SJCRH30 (cell line): ENCODE measurements at regions not wholly inside any gene's neighbourhood (a gene's known extent, or its start where the extent isn't known, plus 50 kb on each side); places are given as distances from the start of the nearest gene placed in this dataset.

Experiments
- DNase-seq, 2 experiments: peaks; one replicate each; pipeline ENCODE4 v3.0.0-alpha.2; 2015 to 2020
- H3K27ac ChIP-seq: fragments of 250-450 bp; sonication (Bioruptor Pico); 2 replicates; pipeline ENCODE4 v1.5.1; 2020; ENCODE audit warnings: mild to moderate bottlenecking, moderate library complexity
- H3K27me3 ChIP-seq: fragments of 250-450 bp; sonication (Bioruptor Pico); 2 replicates; pipeline ENCODE4 v1.5.1; 2020; ENCODE audit warnings: mild to moderate bottlenecking, moderate library complexity
- H3K36me3 ChIP-seq: fragments of 250-450 bp; sonication (Bioruptor Pico); 2 replicates; pipeline ENCODE4 v1.5.1; 2020; ENCODE audit warnings: mild to moderate bottlenecking, moderate library complexity
- H3K4me1 ChIP-seq: fragments of 250-450 bp; sonication (Bioruptor Pico); 2 replicates; pipeline ENCODE4 v1.5.1; 2020; ENCODE audit warnings: mild to moderate bottlenecking, moderate library complexity
- H3K4me3 ChIP-seq: fragments of 250-450 bp; sonication (Bioruptor Pico); 2 replicates; pipeline ENCODE4 v1.5.1; 2020; ENCODE audit warnings: mild to moderate bottlenecking, moderate library complexity
- H3K9me3 ChIP-seq: fragments of 250-450 bp; sonication (Bioruptor Pico); replicated peaks from 2 replicates; pipeline ENCODE4 v1.5.1; 2020; ENCODE audit warnings: mild to moderate bottlenecking, moderate library complexity

DNA sequence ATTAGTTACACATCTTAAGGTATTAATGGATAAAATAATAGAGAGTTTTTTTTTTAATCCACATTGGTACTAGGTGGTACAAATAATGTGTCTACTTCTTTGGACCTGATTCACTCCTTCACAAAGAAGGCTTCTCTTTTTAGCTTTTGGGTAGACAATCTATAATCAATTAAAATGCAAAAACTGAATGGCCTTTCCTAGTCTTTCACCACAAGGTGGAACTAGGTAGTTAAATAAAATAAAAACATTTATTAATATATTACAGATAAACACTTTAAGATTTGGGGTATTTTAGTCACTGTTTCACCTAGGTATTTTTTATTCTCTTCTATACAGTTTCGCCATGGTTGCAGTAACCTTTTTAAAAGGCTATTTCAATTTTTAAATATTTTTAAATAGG lies 68.3 kb upstream of the DST start:
- H3K27me3 ChIP-seq, result no peaks in the 10 kb centered on the region
- no peaks in the 10 kb centered on the region for H3K9me3 ChIP-seq
- peaks cover 29% of the 10 kb centered on the region for H3K4me1 ChIP-seq
- H3K36me3 ChIP-seq, result no peaks in the 10 kb centered on the region
- no peak overlapping the region for H3K4me3 ChIP-seq
- no peak for DNase-seq
- H3K27ac ChIP-seq, result no peak overlapping the region

DNA sequence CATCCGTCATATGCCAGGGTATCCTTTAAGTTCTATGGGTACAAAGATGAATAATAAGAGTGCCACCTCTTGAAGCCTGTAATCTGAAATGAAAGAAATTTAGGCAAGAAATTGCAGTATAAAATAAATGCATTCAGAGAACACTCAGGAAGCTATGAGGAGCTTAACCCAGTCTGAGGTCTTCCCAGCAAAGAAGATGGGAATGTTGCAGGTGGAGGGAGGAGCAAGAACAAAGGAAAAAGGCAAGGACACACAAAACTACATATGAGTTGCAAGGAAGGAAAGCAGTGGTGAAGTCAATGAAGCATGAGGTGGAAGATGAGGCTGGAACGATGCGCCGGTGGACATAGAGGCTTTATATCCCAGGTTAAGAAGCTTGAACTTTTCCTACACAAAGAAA lies 67.0 kb upstream of the DST start:
- Histone ChIP-seq H3K4me1 (peaks cover 17% of the 10 kb centered on the region), H3K27ac (no peak overlapping the region), H3K27me3 (no peaks in the 10 kb centered on the region), H3K36me3 (no peaks in the 10 kb centered on the region), H3K4me3 (no peak overlapping the region), H3K9me3 (no peaks in the 10 kb centered on the region)
- DNase-seq, result no peak

DNA sequence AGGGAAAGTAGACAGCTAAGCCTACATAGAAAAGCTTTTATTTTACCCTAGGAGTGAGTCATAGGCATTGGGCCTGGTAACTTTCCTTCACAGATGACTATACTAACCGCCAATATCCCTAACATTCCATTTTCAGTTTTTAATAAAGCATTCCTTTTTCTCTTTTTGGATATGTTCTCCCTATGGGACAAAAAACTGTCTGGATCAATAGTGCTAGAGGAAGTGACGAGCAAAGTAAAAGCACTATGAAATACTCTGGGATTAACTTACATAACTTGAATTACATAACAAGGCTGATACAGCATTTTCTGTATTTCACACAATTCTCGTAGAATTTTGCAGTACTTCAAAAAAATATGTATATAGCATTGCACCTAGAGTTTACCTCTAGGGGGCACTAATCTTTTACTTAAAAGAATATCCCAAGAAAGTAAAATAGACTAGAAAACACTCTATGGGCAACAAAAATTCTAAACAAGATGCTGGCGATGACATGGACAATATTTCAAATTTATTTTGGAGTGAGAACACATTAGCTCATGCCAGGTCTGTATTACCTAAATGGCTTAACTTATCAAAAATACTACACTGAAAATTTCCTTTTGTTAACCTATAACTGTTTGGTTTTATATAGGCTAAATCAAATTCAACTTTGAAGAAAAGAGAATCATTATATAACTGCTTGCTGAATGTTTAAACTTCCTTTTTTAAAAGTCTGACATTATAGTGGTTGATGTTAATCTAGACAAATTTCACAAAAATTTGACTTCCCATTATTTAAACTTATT lies 66.3 kb upstream of the DST start:
- DNase-seq, result peak in 1 of 2 experiments; percentile 57
- Histone ChIP-seq H3K27ac (no peak overlapping the region), H3K4me3 (no peak overlapping the region)

DNA sequence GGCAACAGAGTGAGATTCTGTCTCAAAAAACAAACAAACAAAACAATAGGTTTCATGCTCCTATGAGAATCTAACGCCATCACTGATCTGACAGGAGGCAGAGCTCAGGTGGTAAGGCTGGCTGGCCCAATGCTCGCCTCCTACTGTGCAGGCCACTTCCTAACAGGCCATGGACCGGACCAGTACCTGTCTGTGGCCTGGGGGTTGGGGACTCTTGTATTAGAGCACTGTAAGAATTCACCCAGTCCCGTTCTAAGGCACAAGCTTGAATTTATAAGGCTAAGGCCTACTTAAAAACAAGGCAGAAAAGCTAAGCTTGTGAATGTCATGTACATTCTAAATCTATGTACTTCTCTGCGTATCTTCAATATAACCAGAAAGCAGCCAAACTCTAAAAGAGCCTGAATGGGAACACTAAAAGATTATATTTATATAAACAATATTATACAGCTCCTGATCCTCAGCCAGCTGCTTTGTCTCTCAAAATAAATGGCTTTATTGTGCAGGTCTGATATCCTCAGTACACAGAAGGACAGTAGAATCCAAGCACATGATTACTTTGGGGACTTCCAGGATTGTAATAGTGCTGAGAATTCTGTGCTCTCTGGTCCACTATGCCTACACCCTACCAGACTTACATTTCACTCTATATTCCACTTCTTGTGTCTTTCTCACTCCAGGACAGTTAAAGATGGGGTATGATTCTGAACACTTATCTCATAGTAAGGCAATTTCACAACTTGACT lies 64.5 kb upstream of the DST start:
- no peak overlapping the region for H3K27ac ChIP-seq

More for the DNA sequence above, 66.3 kb upstream of the DST start:
- Histone ChIP-seq H3K36me3 (no peaks in the 10 kb centered on the region), H3K9me3 (no peaks in the 10 kb centered on the region), H3K4me1 (peaks cover 10% of the 10 kb centered on the region), H3K27me3 (no peaks in the 10 kb centered on the region)

DNA sequence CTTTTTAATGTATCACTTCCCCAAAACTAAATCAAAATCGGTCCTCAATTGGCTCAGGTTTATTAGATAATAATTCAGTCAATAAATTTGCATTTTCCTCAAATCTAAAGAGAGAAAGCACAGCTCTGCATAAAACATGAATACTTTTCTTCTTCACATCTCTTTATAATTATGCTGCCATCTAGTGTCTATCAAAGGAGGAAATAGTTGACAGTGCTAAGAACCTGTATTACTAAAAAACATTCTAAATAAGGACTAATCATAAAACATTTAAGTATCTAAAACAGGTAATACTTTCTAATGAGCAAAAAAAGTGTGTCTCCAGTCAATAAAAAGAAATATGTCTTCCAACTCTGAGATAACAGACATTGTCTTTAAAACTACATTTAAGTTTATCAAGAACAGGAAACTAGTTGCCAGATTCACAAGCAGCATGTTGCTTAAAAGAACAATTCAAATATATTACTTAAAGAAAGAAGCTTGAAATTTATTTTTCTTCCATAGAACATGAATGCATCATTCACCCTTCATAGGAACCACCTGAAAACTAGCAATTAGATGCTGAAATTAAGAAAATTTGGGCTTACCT lies 56.5 kb upstream of the DST start:
- H3K9me3 ChIP-seq, result no peaks in the 10 kb centered on the region
- DNase-seq, result peak in 1 of 2 experiments; percentile 38

More for the DNA sequence above, 64.5 kb upstream of the DST start:
- no peak overlapping the region for H3K4me3 ChIP-seq
- H3K36me3 ChIP-seq, result no peaks in the 10 kb centered on the region
- no peaks in the 10 kb centered on the region for H3K27me3 ChIP-seq
- DNase-seq, result peak in 1 of 2 experiments; percentile 15
- no peaks in the 10 kb centered on the region for H3K9me3 ChIP-seq
- H3K4me1 ChIP-seq, result no peaks in the 10 kb centered on the region

DNA sequence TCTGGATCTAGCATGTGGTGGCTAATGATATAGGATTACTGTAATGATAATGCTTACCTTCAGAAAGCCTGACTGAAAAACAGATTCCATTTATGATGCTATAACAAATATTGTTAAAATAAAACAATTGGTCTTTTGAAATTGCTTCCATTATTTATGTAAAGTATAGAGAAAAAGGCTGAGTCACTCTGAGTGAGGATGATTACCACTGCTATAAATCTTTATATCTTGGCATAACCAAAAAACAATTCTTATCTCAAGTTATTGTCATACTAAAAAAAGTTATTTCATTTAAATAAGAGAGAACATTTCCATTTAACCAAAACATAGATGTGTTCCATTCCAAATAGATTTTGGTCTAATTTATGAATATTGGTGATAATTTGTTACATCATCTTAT lies 53.0 kb upstream of the DST start:
- H3K9me3 ChIP-seq, result no peaks in the 10 kb centered on the region
- H3K27me3 ChIP-seq, result no peaks in the 10 kb centered on the region
- no peak overlapping the region for H3K27ac ChIP-seq
- no peaks in the 10 kb centered on the region for H3K36me3 ChIP-seq
- no peaks in the 10 kb centered on the region; the same call in 1 of the 2 replicates for H3K4me1 ChIP-seq
- H3K4me3 ChIP-seq, result no peak overlapping the region
- no peak for DNase-seq

More for the DNA sequence above, 56.5 kb upstream of the DST start:
- H3K4me3 ChIP-seq, result no peak overlapping the region
- no peaks in the 10 kb centered on the region; the same call in 1 of the 2 replicates for H3K4me1 ChIP-seq
- H3K36me3 ChIP-seq, result no peaks in the 10 kb centered on the region
- no peak overlapping the region for H3K27ac ChIP-seq
- H3K27me3 ChIP-seq, result no peaks in the 10 kb centered on the region

DNA sequence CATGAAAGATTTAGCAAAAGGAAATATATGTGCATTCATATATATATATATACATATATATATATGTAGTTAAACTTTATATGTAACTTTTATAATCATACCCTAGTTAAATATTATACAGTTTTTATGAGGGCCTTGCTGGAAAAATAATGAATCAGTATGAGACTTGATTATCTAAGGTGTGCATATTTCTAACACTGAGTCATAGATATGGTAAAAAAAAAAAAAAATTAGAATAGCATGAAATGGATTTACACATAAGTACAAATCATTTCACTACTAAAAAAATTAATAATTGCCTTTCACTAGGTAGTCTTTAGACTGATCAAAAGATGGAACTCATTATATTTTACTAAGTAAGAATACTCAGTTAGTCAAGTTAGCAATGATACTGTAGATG lies 51.3 kb upstream of the DST start:
- no peaks in the 10 kb centered on the region for H3K9me3 ChIP-seq
- no peak overlapping the region for H3K4me3 ChIP-seq
- H3K36me3 ChIP-seq, result no peaks in the 10 kb centered on the region
- no peaks in the 10 kb centered on the region; the same call in 1 of the 2 replicates for H3K4me1 ChIP-seq
- no peak for DNase-seq
- no peaks in the 10 kb centered on the region for H3K27me3 ChIP-seq
- H3K27ac ChIP-seq, result no peak overlapping the region

DNA sequence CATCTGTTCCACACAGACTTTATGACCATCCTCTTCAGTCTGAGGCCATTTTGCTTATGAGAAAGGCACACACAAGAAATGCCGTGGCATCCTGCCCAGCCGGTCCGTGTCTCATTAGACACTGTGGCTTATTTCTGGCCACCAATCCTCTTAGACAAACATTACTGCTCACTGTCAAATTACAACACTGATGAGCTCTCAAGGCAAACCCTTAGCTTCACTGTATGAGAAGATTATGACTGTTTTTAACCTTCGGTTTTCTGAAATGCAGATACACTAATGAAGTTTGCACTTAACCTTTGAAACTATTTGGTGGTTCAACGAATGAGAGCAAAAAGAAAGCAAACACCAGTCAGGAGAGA lies 50.5 kb upstream of the DST start:
- peak overlapping the region; percentile 54 for H3K27ac ChIP-seq
- no peaks in the 10 kb centered on the region for H3K27me3 ChIP-seq
- DNase-seq, result peak; percentile 75 to 84
- H3K36me3 ChIP-seq, result no peaks in the 10 kb centered on the region
- peak overlapping the region; percentile 48 for H3K4me3 ChIP-seq
- H3K4me1 ChIP-seq, result no peaks in the 10 kb centered on the region; the same call in 1 of the 2 replicates
- H3K9me3 ChIP-seq, result no peaks in the 10 kb centered on the region

DNA sequence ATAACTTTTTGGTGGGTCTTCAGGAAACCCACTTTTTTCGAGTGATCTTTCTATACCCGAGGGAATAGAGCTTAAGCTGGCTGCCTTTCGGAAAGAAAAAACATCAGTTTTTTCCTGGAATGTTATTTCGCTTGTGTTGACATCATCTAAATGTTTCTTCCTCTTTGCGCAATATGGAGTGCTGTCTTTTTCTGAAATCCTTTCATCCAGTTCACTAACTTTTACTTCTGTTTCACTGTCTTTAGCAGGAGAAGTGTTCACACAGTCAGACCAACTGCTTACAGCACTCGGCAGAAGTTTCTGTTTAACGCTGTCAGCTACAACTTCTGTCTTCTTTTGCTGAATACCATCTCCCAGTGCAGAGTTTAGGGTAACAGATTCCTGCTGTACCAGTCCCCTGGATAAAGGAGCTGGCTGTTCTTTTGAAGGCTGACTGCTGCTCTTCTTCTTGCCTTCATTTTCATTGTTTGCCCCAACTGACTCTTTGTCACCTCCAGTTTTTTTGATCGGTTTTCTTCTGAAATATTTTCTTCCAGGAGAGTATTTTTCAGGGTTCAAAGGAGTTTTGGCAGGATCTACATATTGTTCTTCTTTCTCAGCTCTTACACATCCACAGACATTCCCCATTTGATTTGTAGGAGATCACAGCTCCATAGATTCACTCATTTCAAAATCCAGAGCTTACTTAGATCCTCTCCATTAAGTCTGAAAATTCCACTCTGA lies 50.0 kb upstream of the DST start:
- DNase-seq, result peak; percentile 10 to 48

More for the DNA sequence above, 50.0 kb upstream of the DST start:
- H3K4me1 ChIP-seq, result no peaks in the 10 kb centered on the region; the same call in 1 of the 2 replicates
- H3K27ac ChIP-seq, result peak overlapping the region; percentile 54
- peak overlapping the region; percentile 48 for H3K4me3 ChIP-seq
- H3K27me3 ChIP-seq, result no peaks in the 10 kb centered on the region
- no peaks in the 10 kb centered on the region for H3K36me3 ChIP-seq
- H3K9me3 ChIP-seq, result no peaks in the 10 kb centered on the region
